Bronchial epithelial cell (primary cell): ENCODE measurements at regions not wholly inside any gene's neighbourhood (a gene's known extent, or its start where the extent isn't known, plus 50 kb on each side); places are given as distances from the start of the nearest gene placed in this dataset.
A peak's percentile ranks its signal among the peaks of the same experiment; 100 is the strongest.
"Not testable (repeated sequence)": the region's sequence is repeated elsewhere in the genome, so short reads cannot be mapped to it uniquely, and the experiment has no call there.

Experiments used
- DNase-seq: peaks from one replicate; pipeline ENCODE4 v3.0.0-alpha.2; 2010; ENCODE audit warnings: low read depth
- FAIRE-seq: peaks from 2 replicates; lab custom pipeline; 2011; peaks lifted over from hg19 to GRCh38; lab: Jason Lieb, UNC
- H3K27me3 ChIP-seq: 2 replicates; pipeline ENCODE4 v1.5.1; 2011; ENCODE audit warnings: low read length; ENCODE audit not compliant: control insufficient read depth, insufficient read depth
- H3K36me3 ChIP-seq: 2 replicates; pipeline ENCODE4 v1.5.1; 2011; ENCODE audit warnings: low read length; ENCODE audit not compliant: control insufficient read depth, insufficient read depth
- H3K4me3 ChIP-seq: 2 replicates; pipeline ENCODE4 v1.5.1; 2011; ENCODE audit warnings: mild to moderate bottlenecking, low read depth, low read length, control low read depth
- CTCF ChIP-seq: IDR thresholded peaks from 2 replicates; pipeline ENCODE4 v1.5.1; 2011; ENCODE audit warnings: mild to moderate bottlenecking, moderate library complexity, low read length, control low read depth, inconsistent platforms; ENCODE audit not compliant: insufficient read depth, severe bottlenecking

GRCh38 chr4:187903106-187903505, 92.5 kb upstream of the ZFP42 start:
- no peak for TF ChIP-seq CTCF

DNA sequence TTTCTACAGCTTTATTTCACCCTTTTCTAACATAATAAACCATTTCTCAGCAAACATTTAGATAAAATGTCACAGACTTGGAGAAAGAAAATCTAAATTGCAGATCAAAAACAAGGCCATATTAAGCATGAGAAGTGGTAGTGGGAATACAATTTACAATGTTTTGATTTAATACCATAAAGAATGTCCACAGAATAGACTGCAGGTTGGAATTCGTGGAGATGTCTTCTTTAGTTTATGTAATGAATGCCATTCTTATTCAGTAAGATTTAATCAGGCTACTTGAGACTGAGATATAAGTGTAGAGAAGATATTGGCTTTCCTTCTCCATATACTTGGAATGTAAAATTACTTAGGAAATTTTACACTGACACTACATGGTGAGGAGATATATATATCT, 91.9 kb upstream of the ZFP42 start:
- no peaks in the 10 kb centered on the region for H3K27me3 ChIP-seq
- no peak for FAIRE-seq

More at GRCh38 chr4:187903106-187903505, 92.5 kb upstream of the ZFP42 start:
- no peak for FAIRE-seq
- Histone ChIP-seq H3K4me3 (no peak overlapping the region), H3K36me3 (no peaks in the 10 kb centered on the region), H3K27me3 (no peaks in the 10 kb centered on the region)
- no peak for DNase-seq

DNA sequence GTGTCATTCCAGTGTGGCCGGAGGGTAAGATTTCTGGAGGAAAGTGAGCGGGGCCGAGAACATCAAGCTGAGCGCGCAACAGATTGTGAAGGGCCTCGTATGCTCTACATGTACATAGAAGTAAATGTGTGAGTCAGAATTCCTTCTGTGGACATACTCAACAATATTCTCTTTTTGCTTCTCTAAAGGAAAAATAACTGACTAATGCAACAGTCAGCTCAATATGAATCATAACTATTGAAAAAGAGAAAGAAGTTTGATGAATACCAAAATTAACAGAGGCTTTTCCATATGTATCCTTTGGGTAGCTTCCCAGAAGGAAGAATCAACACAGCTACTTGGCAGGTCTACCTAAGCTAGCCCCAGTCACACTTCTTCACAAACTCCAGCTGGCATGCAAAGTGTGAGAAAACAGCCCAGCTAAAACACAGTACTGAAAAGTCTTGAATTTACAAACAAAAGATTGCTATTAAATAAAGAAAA, 87.5 kb upstream of the ZFP42 start:
- Histone ChIP-seq H3K36me3 (no peaks in the 10 kb centered on the region), H3K27me3 (no peaks in the 10 kb centered on the region), H3K4me3 (no peak overlapping the region)
- TF ChIP-seq CTCF = no peak
- FAIRE-seq (no peak), DNase-seq (peak; percentile 74)

More for the DNA sequence above, 91.9 kb upstream of the ZFP42 start:
- no peak for TF ChIP-seq CTCF
- Histone ChIP-seq H3K4me3 (no peak overlapping the region), H3K36me3 (no peaks in the 10 kb centered on the region)
- no peak for DNase-seq

DNA sequence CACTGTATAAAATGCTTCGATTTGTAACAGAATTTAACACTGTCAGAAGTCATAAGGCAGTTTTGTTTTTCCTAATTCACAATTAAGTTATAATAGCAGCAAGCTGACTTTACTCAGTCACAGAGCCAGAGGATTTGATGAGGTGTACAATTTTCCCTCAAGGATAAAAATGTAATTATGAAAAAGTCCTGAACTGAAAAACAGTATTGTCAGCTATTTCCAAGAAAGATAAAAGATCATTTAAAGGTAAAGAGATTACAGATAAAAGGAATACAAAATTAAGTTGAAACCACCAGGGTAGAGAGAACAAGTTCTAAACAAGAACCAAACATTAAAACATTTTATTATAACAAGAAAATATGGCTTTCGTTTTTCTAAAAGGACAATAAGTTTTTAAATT, 86.8 kb upstream of the ZFP42 start:
- H3K27me3 ChIP-seq = no peaks in the 10 kb centered on the region
- DNase-seq (no peak), FAIRE-seq (no peak)
- no peaks in the 10 kb centered on the region for H3K36me3 ChIP-seq
- H3K4me3 ChIP-seq = no peak overlapping the region
- TF ChIP-seq CTCF = no peak

DNA sequence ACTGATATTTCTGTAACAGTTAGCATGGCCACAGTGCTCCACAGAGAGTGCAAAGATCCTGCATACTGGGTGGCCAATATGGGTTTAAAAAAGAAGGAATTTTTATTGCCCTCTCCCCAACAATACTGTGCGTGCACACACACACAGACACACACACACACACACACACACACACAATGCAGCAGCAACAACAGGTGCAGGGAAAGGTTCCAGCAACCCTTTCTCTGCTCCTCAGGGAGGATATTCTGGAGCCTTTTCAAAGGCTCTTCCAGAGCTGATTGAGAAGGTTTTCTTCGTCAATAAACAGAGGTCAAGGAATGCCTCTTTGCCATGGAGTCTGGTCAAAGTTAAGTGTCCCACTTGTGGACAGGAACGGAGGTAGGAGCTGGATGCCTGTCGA, 84.8 kb upstream of the ZFP42 start:
- Histone ChIP-seq H3K36me3 (no peaks in the 10 kb centered on the region), H3K4me3 (no peak overlapping the region), H3K27me3 (no peaks in the 10 kb centered on the region)
- DNase-seq (no peak), FAIRE-seq (no peak)
- no peak for TF ChIP-seq CTCF

DNA sequence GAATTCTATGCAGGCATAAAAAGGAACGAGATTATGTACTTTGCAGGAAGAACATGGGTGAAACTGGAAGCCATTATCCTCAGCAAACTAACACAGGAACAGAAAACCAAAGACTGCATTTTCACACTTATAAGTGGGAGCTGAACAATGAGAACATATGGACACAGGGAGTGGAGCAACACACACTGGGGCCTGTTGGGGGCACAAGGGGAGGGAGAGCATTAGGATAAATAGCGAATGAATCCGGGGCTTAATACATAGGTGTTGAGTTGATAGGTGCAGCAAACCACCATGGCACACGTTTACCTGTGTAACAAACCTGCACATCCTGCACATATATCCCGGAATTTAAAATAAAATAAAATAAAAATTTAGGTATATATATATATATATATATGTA, 80.2 kb upstream of the ZFP42 start:
- not testable (repeated sequence) for H3K4me3 ChIP-seq, H3K27me3 ChIP-seq, DNase-seq, H3K36me3 ChIP-seq, FAIRE-seq
